SK-N-SH treated with all-trans-retinoic acid at 6 μM for 48 hours (cell line): ENCODE measurements at regions not wholly inside any gene's neighbourhood (a gene's known extent, or its start where the extent isn't known, plus 50 kb on each side); places are given as distances from the start of the nearest gene placed in this dataset.

Experiments used
- ATAC-seq: fragments of 200-7000 bp; cut with Tn5 transposase; 3 replicates; pipeline ENCODE4 v1.9.1; 2020; ENCODE audit warnings: mild to moderate bottlenecking, moderate library complexity
- ARNTL ChIP-seq: fragments of 450-650 bp; formaldehyde crosslinking; IDR thresholded peaks from 2 replicates; pipeline ENCODE4 v1.5.0; 2020; ENCODE audit warnings: low read depth, mild to moderate bottlenecking, moderate library complexity, borderline replicate concordance
- BACH2 ChIP-seq: fragments of 250-450 bp; sonication (Bioruptor Pico); IDR thresholded peaks from 2 replicates; pipeline ENCODE4 v1.9.0; 2021; ENCODE audit warnings: mild to moderate bottlenecking, borderline replicate concordance
- CSDC2 ChIP-seq: fragments of 250-450 bp; sonication (Bioruptor Pico); IDR thresholded peaks from 2 replicates; pipeline ENCODE4 v1.5.0; 2020; ENCODE audit warnings: mild to moderate bottlenecking, moderate library complexity
- ESRRG ChIP-seq: fragments of 250-450 bp; sonication (Bioruptor Pico); IDR thresholded peaks from 2 replicates; pipeline ENCODE4 v1.6.1; 2021; ENCODE audit warnings: mild to moderate bottlenecking
- GLIS3 ChIP-seq: fragments of 250-450 bp; sonication (Bioruptor Pico); IDR thresholded peaks from 2 replicates; pipeline ENCODE4 v1.5.0; 2020; ENCODE audit warnings: mild to moderate bottlenecking, moderate library complexity
- ISL1 ChIP-seq: fragments of 250-450 bp; sonication (Bioruptor Pico); IDR thresholded peaks from 2 replicates; pipeline ENCODE4 v2.1.2; 2022; ENCODE audit warnings: mild to moderate bottlenecking, moderate library complexity
- OSR1 ChIP-seq: fragments of 250-450 bp; sonication (Bioruptor Pico); IDR thresholded peaks from 2 replicates; pipeline ENCODE4 v1.8.0; 2022; ENCODE audit warnings: moderate library complexity, mild to moderate bottlenecking, inconsistent platforms
- PPARA ChIP-seq: fragments of 250-450 bp; sonication (Bioruptor Pico); IDR thresholded peaks from 2 replicates; pipeline ENCODE4 v1.5.0; 2020; ENCODE audit warnings: mild to moderate bottlenecking, borderline replicate concordance
- RARB ChIP-seq: fragments of 250-450 bp; sonication (Bioruptor Pico); IDR thresholded peaks from 2 replicates; pipeline ENCODE4 v1.8.0; 2021; ENCODE audit warnings: mild to moderate bottlenecking, moderate library complexity
- TCF4 ChIP-seq: fragments of 250-450 bp; sonication (Bioruptor Pico); IDR thresholded peaks from 2 replicates; pipeline ENCODE4 v1.8.0; 2021; ENCODE audit warnings: mild to moderate bottlenecking, moderate library complexity, borderline replicate concordance
- TOX ChIP-seq: fragments of 250-450 bp; sonication (Bioruptor Pico); IDR thresholded peaks from 2 replicates; pipeline ENCODE4 v1.8.0; 2021; ENCODE audit warnings: mild to moderate bottlenecking, moderate library complexity, borderline replicate concordance
- ZC3H10 ChIP-seq: fragments of 250-450 bp; sonication (Bioruptor Pico); IDR thresholded peaks from 2 replicates; pipeline ENCODE4 v1.5.1; 2021; ENCODE audit warnings: mild to moderate bottlenecking, moderate library complexity
- ZFP3 ChIP-seq: fragments of 250-450 bp; sonication (Bioruptor Pico); IDR thresholded peaks from 2 replicates; pipeline ENCODE4 v1.5.0; 2020; ENCODE audit warnings: mild to moderate bottlenecking, moderate library complexity
- ZFP30 ChIP-seq: fragments of 450-650 bp; formaldehyde crosslinking; IDR thresholded peaks from 2 replicates; pipeline ENCODE4 v1.5.0; 2022; ENCODE audit warnings: mild to moderate bottlenecking, moderate library complexity
- ZNF565 ChIP-seq: fragments of 450-650 bp; formaldehyde crosslinking; conservative IDR thresholded peaks from 2 replicates; pipeline ENCODE4 v1.5.0; 2020; ENCODE audit warnings: low read depth, mild to moderate bottlenecking, moderate library complexity
- ZNF70 ChIP-seq: fragments of 450-650 bp; formaldehyde crosslinking; IDR thresholded peaks from 2 replicates; pipeline ENCODE4 v1.5.0; 2020; ENCODE audit warnings: mild to moderate bottlenecking, moderate library complexity
- ZNF8 ChIP-seq: fragments of 450-650 bp; formaldehyde crosslinking; IDR thresholded peaks from 2 replicates; pipeline ENCODE4 v1.5.0; 2020; ENCODE audit warnings: mild to moderate bottlenecking, moderate library complexity
- TF ChIP-seq, protein P1 (sequence below): fragments of 250-450 bp; sonication (Bioruptor Pico); IDR thresholded peaks from 2 replicates; pipeline ENCODE4 v1.5.1; 2020; ENCODE audit warnings: low read depth, mild to moderate bottlenecking, moderate library complexity
- TF ChIP-seq, protein P2 (sequence below): fragments of 250-450 bp; sonication (Bioruptor Pico); IDR thresholded peaks from 2 replicates; pipeline ENCODE4 v1.5.1; 2021; ENCODE audit warnings: mild to moderate bottlenecking, moderate library complexity
- TF ChIP-seq, protein P3 (sequence below): fragments of 250-450 bp; sonication (Bioruptor Pico); IDR thresholded peaks from 2 replicates; pipeline ENCODE4 v1.8.0; 2020; ENCODE audit warnings: mild to moderate bottlenecking, moderate library complexity, borderline replicate concordance
- TF ChIP-seq, protein P4 (sequence below): fragments of 250-450 bp; sonication (Bioruptor Pico); IDR thresholded peaks from 2 replicates; pipeline ENCODE4 v1.5.0; 2020; ENCODE audit warnings: mild to moderate bottlenecking, moderate library complexity

DNA sequence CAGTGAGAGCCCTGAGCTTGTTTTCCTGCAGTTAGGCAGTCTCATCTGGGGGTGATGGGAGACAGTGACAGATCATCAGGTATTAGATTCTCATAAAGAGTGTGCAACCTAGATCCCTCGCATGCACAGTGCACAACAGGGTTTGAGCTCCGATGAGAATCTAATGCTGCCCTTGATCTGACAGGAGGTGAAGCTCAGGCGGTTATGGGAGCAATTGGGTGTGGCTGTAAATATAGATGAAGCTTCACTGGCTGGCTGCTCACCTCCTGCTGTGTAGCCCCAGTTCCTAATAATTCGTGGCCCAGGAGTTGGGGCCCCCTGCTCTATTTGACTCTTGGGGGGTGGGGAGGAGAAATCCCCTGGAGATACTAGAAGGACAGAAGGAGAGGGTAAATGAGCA is 309.4 kb upstream of the STT3B start:
- TF ChIP-seq OSR1 (CRISPR knock-in tag) (no peak), TCF4 (CRISPR knock-in tag) (no peak), GLIS3 (CRISPR knock-in tag) (no peak), TOX (CRISPR knock-in tag) (no peak), ZFP30 (no peak), ZNF8 (CRISPR knock-in tag) (no peak), ZFP3 (no peak), PPARA (CRISPR knock-in tag) (no peak), BACH2 (CRISPR knock-in tag) (no peak), RARB (CRISPR knock-in tag) (no peak), ZNF70 (CRISPR knock-in tag) (no peak), ZNF565 (CRISPR knock-in tag) (no peak), ZC3H10 (CRISPR knock-in tag) (no peak), ESRRG (CRISPR knock-in tag) (no peak), CSDC2 (CRISPR knock-in tag) (no peak), ISL1 (CRISPR knock-in tag) (no peak), ARNTL (CRISPR knock-in tag) (no peak)
- TF ChIP-seq, protein P1, sequence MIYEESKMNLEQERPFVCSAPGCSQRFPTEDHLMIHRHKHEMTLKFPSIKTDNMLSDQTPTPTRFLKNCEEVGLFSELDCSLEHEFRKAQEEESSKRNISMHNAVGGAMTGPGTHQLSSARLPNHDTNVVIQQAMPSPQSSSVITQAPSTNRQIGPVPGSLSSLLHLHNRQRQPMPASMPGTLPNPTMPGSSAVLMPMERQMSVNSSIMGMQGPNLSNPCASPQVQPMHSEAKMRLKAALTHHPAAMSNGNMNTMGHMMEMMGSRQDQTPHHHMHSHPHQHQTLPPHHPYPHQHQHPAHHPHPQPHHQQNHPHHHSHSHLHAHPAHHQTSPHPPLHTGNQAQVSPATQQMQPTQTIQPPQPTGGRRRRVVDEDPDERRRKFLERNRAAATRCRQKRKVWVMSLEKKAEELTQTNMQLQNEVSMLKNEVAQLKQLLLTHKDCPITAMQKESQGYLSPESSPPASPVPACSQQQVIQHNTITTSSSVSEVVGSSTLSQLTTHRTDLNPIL (CRISPR knock-in tag) = no peak
- TF ChIP-seq, protein P2, sequence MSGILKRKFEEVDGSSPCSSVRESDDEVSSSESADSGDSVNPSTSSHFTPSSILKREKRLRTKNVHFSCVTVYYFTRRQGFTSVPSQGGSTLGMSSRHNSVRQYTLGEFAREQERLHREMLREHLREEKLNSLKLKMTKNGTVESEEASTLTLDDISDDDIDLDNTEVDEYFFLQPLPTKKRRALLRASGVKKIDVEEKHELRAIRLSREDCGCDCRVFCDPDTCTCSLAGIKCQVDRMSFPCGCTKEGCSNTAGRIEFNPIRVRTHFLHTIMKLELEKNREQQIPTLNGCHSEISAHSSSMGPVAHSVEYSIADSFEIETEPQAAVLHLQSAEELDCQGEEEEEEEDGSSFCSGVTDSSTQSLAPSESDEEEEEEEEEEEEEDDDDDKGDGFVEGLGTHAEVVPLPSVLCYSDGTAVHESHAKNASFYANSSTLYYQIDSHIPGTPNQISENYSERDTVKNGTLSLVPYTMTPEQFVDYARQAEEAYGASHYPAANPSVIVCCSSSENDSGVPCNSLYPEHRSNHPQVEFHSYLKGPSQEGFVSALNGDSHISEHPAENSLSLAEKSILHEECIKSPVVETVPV = no peak
- TF ChIP-seq, protein P3, sequence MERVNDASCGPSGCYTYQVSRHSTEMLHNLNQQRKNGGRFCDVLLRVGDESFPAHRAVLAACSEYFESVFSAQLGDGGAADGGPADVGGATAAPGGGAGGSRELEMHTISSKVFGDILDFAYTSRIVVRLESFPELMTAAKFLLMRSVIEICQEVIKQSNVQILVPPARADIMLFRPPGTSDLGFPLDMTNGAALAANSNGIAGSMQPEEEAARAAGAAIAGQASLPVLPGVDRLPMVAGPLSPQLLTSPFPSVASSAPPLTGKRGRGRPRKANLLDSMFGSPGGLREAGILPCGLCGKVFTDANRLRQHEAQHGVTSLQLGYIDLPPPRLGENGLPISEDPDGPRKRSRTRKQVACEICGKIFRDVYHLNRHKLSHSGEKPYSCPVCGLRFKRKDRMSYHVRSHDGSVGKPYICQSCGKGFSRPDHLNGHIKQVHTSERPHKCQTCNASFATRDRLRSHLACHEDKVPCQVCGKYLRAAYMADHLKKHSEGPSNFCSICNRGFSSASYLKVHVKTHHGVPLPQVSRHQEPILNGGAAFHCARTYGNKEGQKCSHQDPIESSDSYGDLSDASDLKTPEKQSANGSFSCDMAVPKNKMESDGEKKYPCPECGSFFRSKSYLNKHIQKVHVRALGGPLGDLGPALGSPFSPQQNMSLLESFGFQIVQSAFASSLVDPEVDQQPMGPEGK (CRISPR knock-in tag) = no peak
- ATAC-seq = no peak

DNA sequence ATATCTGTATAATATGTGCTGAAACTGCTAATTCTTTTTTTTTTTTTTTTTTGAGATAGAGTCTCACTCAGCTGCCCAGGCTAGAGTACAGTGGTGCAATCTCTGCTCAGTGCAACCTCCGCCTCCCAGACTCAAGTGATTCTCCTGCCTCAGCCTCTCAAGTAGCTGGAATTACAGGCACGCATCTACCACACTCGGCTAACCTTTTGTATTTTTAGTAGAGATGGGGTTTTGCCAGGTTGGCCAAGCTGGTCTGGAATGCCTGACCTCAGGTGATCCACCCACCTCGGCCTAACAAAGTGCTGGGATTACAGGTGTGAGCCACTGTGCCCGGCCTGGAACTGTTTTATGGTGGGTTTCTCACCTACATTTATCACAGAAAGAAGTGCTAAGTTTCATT is 307.8 kb upstream of the STT3B start:
- no peak for ATAC-seq
- TF ChIP-seq ZC3H10 (CRISPR knock-in tag) = no peak
- TF ChIP-seq, protein P3 (CRISPR knock-in tag) = no peak
- TF ChIP-seq TOX (CRISPR knock-in tag) = no peak
- TF ChIP-seq GLIS3 (CRISPR knock-in tag) = no peak
- TF ChIP-seq, protein P1 (CRISPR knock-in tag) = no peak
- TF ChIP-seq, protein P4, sequence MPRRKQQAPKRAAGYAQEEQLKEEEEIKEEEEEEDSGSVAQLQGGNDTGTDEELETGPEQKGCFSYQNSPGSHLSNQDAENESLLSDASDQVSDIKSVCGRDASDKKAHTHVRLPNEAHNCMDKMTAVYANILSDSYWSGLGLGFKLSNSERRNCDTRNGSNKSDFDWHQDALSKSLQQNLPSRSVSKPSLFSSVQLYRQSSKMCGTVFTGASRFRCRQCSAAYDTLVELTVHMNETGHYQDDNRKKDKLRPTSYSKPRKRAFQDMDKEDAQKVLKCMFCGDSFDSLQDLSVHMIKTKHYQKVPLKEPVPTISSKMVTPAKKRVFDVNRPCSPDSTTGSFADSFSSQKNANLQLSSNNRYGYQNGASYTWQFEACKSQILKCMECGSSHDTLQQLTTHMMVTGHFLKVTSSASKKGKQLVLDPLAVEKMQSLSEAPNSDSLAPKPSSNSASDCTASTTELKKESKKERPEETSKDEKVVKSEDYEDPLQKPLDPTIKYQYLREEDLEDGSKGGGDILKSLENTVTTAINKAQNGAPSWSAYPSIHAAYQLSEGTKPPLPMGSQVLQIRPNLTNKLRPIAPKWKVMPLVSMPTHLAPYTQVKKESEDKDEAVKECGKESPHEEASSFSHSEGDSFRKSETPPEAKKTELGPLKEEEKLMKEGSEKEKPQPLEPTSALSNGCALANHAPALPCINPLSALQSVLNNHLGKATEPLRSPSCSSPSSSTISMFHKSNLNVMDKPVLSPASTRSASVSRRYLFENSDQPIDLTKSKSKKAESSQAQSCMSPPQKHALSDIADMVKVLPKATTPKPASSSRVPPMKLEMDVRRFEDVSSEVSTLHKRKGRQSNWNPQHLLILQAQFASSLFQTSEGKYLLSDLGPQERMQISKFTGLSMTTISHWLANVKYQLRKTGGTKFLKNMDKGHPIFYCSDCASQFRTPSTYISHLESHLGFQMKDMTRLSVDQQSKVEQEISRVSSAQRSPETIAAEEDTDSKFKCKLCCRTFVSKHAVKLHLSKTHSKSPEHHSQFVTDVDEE (CRISPR knock-in tag) = no peak
- TF ChIP-seq RARB (CRISPR knock-in tag) = no peak
- TF ChIP-seq ZFP3 = no peak
- no peak for TF ChIP-seq ZNF8 (CRISPR knock-in tag)
- TF ChIP-seq TCF4 (CRISPR knock-in tag) = no peak
